MM.1S (cell line): ENCODE measurements at regions not wholly inside any gene's neighbourhood (a gene's known extent, or its start where the extent isn't known, plus 50 kb on each side); places are given as distances from the start of the nearest gene placed in this dataset.

Experiments used
- DNase-seq: peaks from one replicate; pipeline ENCODE4 v3.0.0-alpha.2; 2015
- H2AFZ ChIP-seq: fragments of 300-600 bp; sonication (generic); 2 replicates; pipeline ENCODE4 v1.6.0; 2016; ENCODE audit warnings: antibody characterized with exemption, low read length
- H3F3A ChIP-seq: fragments of 300-600 bp; sonication (generic); 2 replicates; pipeline ENCODE4 v1.6.1; 2016; ENCODE audit warnings: mild to moderate bottlenecking, antibody characterized with exemption, low read length, moderate library complexity, mixed read lengths; ENCODE audit not compliant: insufficient read depth
- H3K27ac ChIP-seq: fragments of 300-600 bp; sonication (generic); 2 replicates; pipeline ENCODE4 v1.5.1; 2016; ENCODE audit warnings: mild to moderate bottlenecking, low read length
- H3K27me3 ChIP-seq: fragments of 300-600 bp; sonication (generic); replicated peaks from 2 replicates; pipeline ENCODE4 v1.6.0; 2016; ENCODE audit warnings: low read length; ENCODE audit not compliant: insufficient read depth
- H3K36me3 ChIP-seq: fragments of 300-600 bp; sonication (generic); replicated peaks from 2 replicates; pipeline ENCODE4 v1.6.1; 2016; ENCODE audit warnings: mild to moderate bottlenecking, low read length, mixed read lengths; ENCODE audit not compliant: insufficient read depth
- H3K4me1 ChIP-seq: fragments of 300-600 bp; sonication (generic); 2 replicates; pipeline ENCODE4 v1.6.1; 2016; ENCODE audit warnings: low read length, mixed read lengths
- H3K4me2 ChIP-seq: fragments of 300-600 bp; sonication (generic); 2 replicates; pipeline ENCODE4 v1.6.0; 2016; ENCODE audit warnings: low read depth, low read length
- H3K4me3 ChIP-seq: fragments of 300-600 bp; sonication (generic); 2 replicates; pipeline ENCODE4 v1.5.1; 2016; ENCODE audit warnings: low read length, mixed read lengths
- H3K79me2 ChIP-seq: fragments of 300-600 bp; sonication (generic); 2 replicates; pipeline ENCODE4 v1.6.1; 2016; ENCODE audit warnings: mixed run types, low read length, mixed read lengths
- H3K9ac ChIP-seq: fragments of 300-600 bp; sonication (generic); 2 replicates; pipeline ENCODE4 v1.6.1; 2016; ENCODE audit warnings: low read length, mixed read lengths
- H3K9me2 ChIP-seq: fragments of 300-600 bp; sonication (generic); replicated peaks from 2 replicates; pipeline ENCODE4 v1.6.1; 2016; ENCODE audit warnings: mild to moderate bottlenecking, low read length, mixed read lengths; ENCODE audit not compliant: insufficient read depth
- H3K9me3 ChIP-seq: fragments of 300-600 bp; sonication (generic); replicated peaks from 2 replicates; pipeline ENCODE4 v1.6.1; 2016; ENCODE audit warnings: mild to moderate bottlenecking, low read length, mixed read lengths; ENCODE audit not compliant: insufficient read depth
- H4K20me1 ChIP-seq: fragments of 300-600 bp; sonication (generic); 2 replicates; pipeline ENCODE4 v1.6.1; 2016; ENCODE audit warnings: mild to moderate bottlenecking, low read length, moderate library complexity, mixed read lengths; ENCODE audit not compliant: insufficient read depth
- CTCF ChIP-seq: fragments of 300-600 bp; sonication (generic); IDR thresholded peaks from 2 replicates; pipeline ENCODE4 v1.5.1; 2016; ENCODE audit warnings: antibody characterized with exemption, low read length, mixed read lengths
- EZH2 ChIP-seq: fragments of 300-600 bp; sonication (generic); optimal IDR thresholded peaks from 2 replicates; pipeline ENCODE3; 2017; ENCODE audit warnings: low read depth, mild to moderate bottlenecking, antibody characterized with exemption, low read length, mixed read lengths
- EZH2phosphoT487 ChIP-seq: fragments of 300-600 bp; sonication (generic); IDR thresholded peaks from 2 replicates; pipeline ENCODE4 v1.6.1; 2018; ENCODE audit warnings: antibody characterized with exemption, low read length

- Histone ChIP-seq H3F3A (no peaks in the 10 kb centered on the region), H3K9me2 (no peaks in the 10 kb centered on the region), H3K4me2 (no peak overlapping the region), H3K9me3 (no peaks in the 10 kb centered on the region), H3K4me3 (no peak overlapping the region), H3K4me1 (no peaks in the 10 kb centered on the region), H3K9ac (no peak overlapping the region), H4K20me1 (no peaks in the 10 kb centered on the region), H3K79me2 (no peaks in the 10 kb centered on the region), H2AFZ (no peak overlapping the region), H3K36me3 (no peaks in the 10 kb centered on the region), H3K27me3 (no peaks in the 10 kb centered on the region; the same call in 1 of the 2 replicates), H3K27ac (no peak overlapping the region)
- DNase-seq = peak; percentile 10
- TF ChIP-seq EZH2 (no peak), CTCF (no peak), EZH2phosphoT487 (no peak)
These were observed 574.9 kb downstream of the GLRX3 start for GRCh38 chr10:130711072-130711471.

GRCh38 chr10:130713135-130713534, 576.9 kb downstream of the GLRX3 start:
- no peak overlapping the region for H3K27ac ChIP-seq
- H3K27me3 ChIP-seq = no peaks in the 10 kb centered on the region; the same call in 1 of the 2 replicates
- H3K9me2 ChIP-seq = no peaks in the 10 kb centered on the region
- DNase-seq = no peak
- H3K4me2 ChIP-seq = no peak overlapping the region
- H2AFZ ChIP-seq = no peak overlapping the region
- no peak overlapping the region for H3K9ac ChIP-seq
- H4K20me1 ChIP-seq = no peaks in the 10 kb centered on the region
- H3K4me1 ChIP-seq = no peaks in the 10 kb centered on the region
- H3K36me3 ChIP-seq = no peaks in the 10 kb centered on the region
- H3K79me2 ChIP-seq = no peaks in the 10 kb centered on the region
- H3F3A ChIP-seq = no peaks in the 10 kb centered on the region
- no peak overlapping the region for H3K4me3 ChIP-seq
- TF ChIP-seq EZH2 = no peak
- no peak for TF ChIP-seq EZH2phosphoT487
- no peak for TF ChIP-seq CTCF
- H3K9me3 ChIP-seq = no peaks in the 10 kb centered on the region

GRCh38 chr10:130713731-130714130, 577.5 kb downstream of the GLRX3 start:
- Histone ChIP-seq H3K36me3 (no peaks in the 10 kb centered on the region), H3F3A (no peaks in the 10 kb centered on the region), H4K20me1 (no peaks in the 10 kb centered on the region), H3K27me3 (no peaks in the 10 kb centered on the region; the same call in 1 of the 2 replicates), H3K4me3 (no peak overlapping the region), H3K27ac (no peak overlapping the region), H3K9me2 (no peaks in the 10 kb centered on the region), H3K79me2 (no peaks in the 10 kb centered on the region), H3K9me3 (no peaks in the 10 kb centered on the region), H3K4me2 (no peak overlapping the region), H2AFZ (no peak overlapping the region), H3K4me1 (no peaks in the 10 kb centered on the region), H3K9ac (no peak overlapping the region)
- no peak for DNase-seq
- no peak for TF ChIP-seq CTCF
- TF ChIP-seq EZH2phosphoT487 = no peak
- TF ChIP-seq EZH2 = no peak
